Loucy (cell line): ENCODE measurements at regions not wholly inside any gene's neighbourhood (a gene's known extent, or its start where the extent isn't known, plus 50 kb on each side); places are given as distances from the start of the nearest gene placed in this dataset.

Experiments
- H2AFZ ChIP-seq: fragments of 200-600 bp; sonication (generic); 2 replicates; pipeline ENCODE4 v1.6.0; 2016; ENCODE audit warnings: antibody characterized with exemption, mild to moderate bottlenecking, low read length, moderate library complexity
- H3F3A ChIP-seq: fragments of 200-600 bp; 2 replicates; pipeline ENCODE4 v1.6.0; 2016; ENCODE audit warnings: antibody characterized with exemption, low read depth, mild to moderate bottlenecking
- H3K27me3 ChIP-seq: fragments of 200-600 bp; sonication (generic); 2 replicates; pipeline ENCODE4 v1.6.1; 2014; ENCODE audit warnings: low read length, mild to moderate bottlenecking; ENCODE audit not compliant: insufficient read depth, poor library complexity, severe bottlenecking
- H3K36me3 ChIP-seq: fragments of 200-600 bp; sonication (generic); 2 replicates; pipeline ENCODE4 v1.6.1; 2016; ENCODE audit warnings: low read length; ENCODE audit not compliant: insufficient read depth
- H3K4me1 ChIP-seq: fragments of 200-600 bp; sonication (generic); 2 replicates; pipeline ENCODE4 v1.5.1; 2014; ENCODE audit warnings: low read length, mild to moderate bottlenecking; ENCODE audit not compliant: insufficient read depth, poor library complexity, severe bottlenecking
- H3K4me2 ChIP-seq: fragments of 200-600 bp; sonication (generic); 2 replicates; pipeline ENCODE4 v1.6.0; 2014; ENCODE audit warnings: antibody characterized with exemption, low read length, low read depth, mild to moderate bottlenecking; ENCODE audit not compliant: poor library complexity, severe bottlenecking
- H3K4me3 ChIP-seq: fragments of 200-600 bp; sonication (generic); 2 replicates; pipeline ENCODE4 v1.5.1; 2014; ENCODE audit warnings: low read length, mild to moderate bottlenecking, mixed read lengths; ENCODE audit not compliant: poor library complexity, severe bottlenecking
- H3K79me2 ChIP-seq: fragments of 200-600 bp; sonication (generic); 2 replicates; pipeline ENCODE4 v1.6.1; 2014; ENCODE audit warnings: low read length; ENCODE audit not compliant: insufficient read depth
- H3K9ac ChIP-seq: fragments of 200-600 bp; sonication (generic); 2 replicates; pipeline ENCODE4 v1.6.0; 2014; ENCODE audit warnings: mild to moderate bottlenecking, low read depth, low read length, moderate library complexity; ENCODE audit not compliant: poor library complexity, severe bottlenecking
- H3K9me2 ChIP-seq: fragments of 200-600 bp; sonication (generic); replicated peaks from 2 replicates; pipeline ENCODE4 v1.6.1; 2016; ENCODE audit warnings: low read depth, low read length, mixed read lengths
- H3K9me3 ChIP-seq: fragments of 200-600 bp; sonication (generic); 2 replicates; pipeline ENCODE4 v1.6.1; 2014; ENCODE audit warnings: mild to moderate bottlenecking, antibody characterized with exemption, low read length, low read depth; ENCODE audit not compliant: insufficient read depth
- H4K20me1 ChIP-seq: fragments of 200-600 bp; sonication (generic); 2 replicates; pipeline ENCODE4 v1.6.0; 2014; ENCODE audit warnings: antibody characterized with exemption, low read length, mild to moderate bottlenecking; ENCODE audit not compliant: insufficient read depth, poor library complexity, severe bottlenecking
- EZH2phosphoT487 ChIP-seq: fragments of 200-600 bp; IDR thresholded peaks from 2 replicates; pipeline ENCODE4 v1.6.1; 2018; ENCODE audit warnings: antibody characterized with exemption, mild to moderate bottlenecking, moderate library complexity, borderline replicate concordance
- TF ChIP-seq, protein P1 (sequence below): fragments of 200-600 bp; sonication (generic); conservative IDR thresholded peaks from 2 replicates; pipeline ENCODE4 v1.5.1; 2014; ENCODE audit warnings: mild to moderate bottlenecking, antibody characterized with exemption, low read length

DNA sequence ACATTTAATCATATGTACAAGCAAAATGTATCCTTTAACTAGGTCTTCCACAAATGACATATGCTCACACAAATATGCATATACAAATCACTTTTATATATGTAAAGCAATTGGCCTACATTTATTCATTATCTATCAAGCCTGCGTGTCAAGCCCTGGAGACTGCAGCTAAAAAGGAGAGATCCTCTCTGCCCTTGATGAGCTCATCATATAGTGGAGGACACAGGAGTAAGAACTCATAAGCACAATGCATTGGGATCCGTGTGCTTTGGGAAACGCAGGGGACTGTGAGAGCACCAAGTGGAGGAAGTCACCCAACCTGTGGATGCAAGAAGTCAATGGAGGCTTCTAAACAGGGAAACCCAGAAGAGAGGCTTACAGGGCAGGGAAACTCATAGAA is 735.7 kb downstream of the BCL11B start:
- Histone ChIP-seq H3F3A (no peaks in the 10 kb centered on the region), H3K9me3 (no peaks in the 10 kb centered on the region), H3K27me3 (no peaks in the 10 kb centered on the region), H3K4me3 (no peak overlapping the region), H3K79me2 (no peaks in the 10 kb centered on the region), H4K20me1 (no peaks in the 10 kb centered on the region), H3K9me2 (no peaks in the 10 kb centered on the region), H3K36me3 (no peaks in the 10 kb centered on the region), H2AFZ (no peak overlapping the region), H3K4me2 (no peak overlapping the region), H3K4me1 (no peaks in the 10 kb centered on the region), H3K9ac (no peak overlapping the region)
- TF ChIP-seq, protein P1, sequence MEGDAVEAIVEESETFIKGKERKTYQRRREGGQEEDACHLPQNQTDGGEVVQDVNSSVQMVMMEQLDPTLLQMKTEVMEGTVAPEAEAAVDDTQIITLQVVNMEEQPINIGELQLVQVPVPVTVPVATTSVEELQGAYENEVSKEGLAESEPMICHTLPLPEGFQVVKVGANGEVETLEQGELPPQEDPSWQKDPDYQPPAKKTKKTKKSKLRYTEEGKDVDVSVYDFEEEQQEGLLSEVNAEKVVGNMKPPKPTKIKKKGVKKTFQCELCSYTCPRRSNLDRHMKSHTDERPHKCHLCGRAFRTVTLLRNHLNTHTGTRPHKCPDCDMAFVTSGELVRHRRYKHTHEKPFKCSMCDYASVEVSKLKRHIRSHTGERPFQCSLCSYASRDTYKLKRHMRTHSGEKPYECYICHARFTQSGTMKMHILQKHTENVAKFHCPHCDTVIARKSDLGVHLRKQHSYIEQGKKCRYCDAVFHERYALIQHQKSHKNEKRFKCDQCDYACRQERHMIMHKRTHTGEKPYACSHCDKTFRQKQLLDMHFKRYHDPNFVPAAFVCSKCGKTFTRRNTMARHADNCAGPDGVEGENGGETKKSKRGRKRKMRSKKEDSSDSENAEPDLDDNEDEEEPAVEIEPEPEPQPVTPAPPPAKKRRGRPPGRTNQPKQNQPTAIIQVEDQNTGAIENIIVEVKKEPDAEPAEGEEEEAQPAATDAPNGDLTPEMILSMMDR: no peak
- TF ChIP-seq EZH2phosphoT487: no peak

DNA sequence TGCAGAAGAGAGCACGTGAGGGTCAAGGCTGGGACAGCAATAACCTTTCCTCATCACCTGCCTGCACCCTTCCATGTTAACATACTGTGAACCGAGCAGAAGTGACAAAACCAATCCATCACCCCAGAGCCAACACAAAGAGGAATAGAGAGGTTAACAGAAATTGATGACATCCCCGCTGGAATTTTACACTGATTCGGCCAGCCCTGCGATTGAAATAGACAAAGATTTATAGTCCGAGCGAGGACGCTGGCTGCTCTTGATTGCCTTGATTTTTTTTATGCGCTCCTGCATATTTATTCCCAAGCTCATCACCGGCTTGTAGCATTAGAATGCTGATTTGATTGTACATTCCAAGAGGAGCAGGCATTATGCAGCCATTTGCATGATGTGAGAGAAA is 729.7 kb downstream of the BCL11B start:
- no peak overlapping the region for H3K4me3 ChIP-seq
- H3K79me2 ChIP-seq: no peaks in the 10 kb centered on the region
- H3K4me1 ChIP-seq: peaks cover 31% of the 10 kb centered on the region
- no peaks in the 10 kb centered on the region for H3K9me3 ChIP-seq
- no peaks in the 10 kb centered on the region for H3K36me3 ChIP-seq
- H4K20me1 ChIP-seq: no peaks in the 10 kb centered on the region
- no peak overlapping the region for H3K4me2 ChIP-seq
- no peak overlapping the region for H2AFZ ChIP-seq
- TF ChIP-seq, protein P1: no peak
- no peak for TF ChIP-seq EZH2phosphoT487
- H3F3A ChIP-seq: no peaks in the 10 kb centered on the region
- H3K9me2 ChIP-seq: no peaks in the 10 kb centered on the region
- no peak overlapping the region for H3K9ac ChIP-seq
- H3K27me3 ChIP-seq: no peaks in the 10 kb centered on the region

- Histone ChIP-seq H3K4me2 (peak overlapping the region; percentile 27), H3K79me2 (no peaks in the 10 kb centered on the region)
- no peak for TF ChIP-seq EZH2phosphoT487
- TF ChIP-seq, protein P1: no peak
These were observed 728.9 kb downstream of the BCL11B start for GRCh38 chr14:98543074-98543473.

More at GRCh38 chr14:98543074-98543473, 728.9 kb downstream of the BCL11B start:
- Histone ChIP-seq H3K4me1 (peaks cover 32% of the 10 kb centered on the region), H3F3A (no peaks in the 10 kb centered on the region), H3K4me3 (no peak overlapping the region), H3K9me3 (no peaks in the 10 kb centered on the region), H3K36me3 (no peaks in the 10 kb centered on the region), H3K9me2 (no peaks in the 10 kb centered on the region), H4K20me1 (no peaks in the 10 kb centered on the region), H2AFZ (no peak overlapping the region), H3K27me3 (no peaks in the 10 kb centered on the region), H3K9ac (no peak overlapping the region)
